Right atrium auricular region (tissue), 2 donors: ENCODE measurements at regions not wholly inside any gene's neighbourhood (a gene's known extent, or its start where the extent isn't known, plus 50 kb on each side); places are given as distances from the start of the nearest gene placed in this dataset.

Source experiments
- DNase-seq: peaks from one replicate; pipeline ENCODE4 v3.0.0-alpha.2; 2019; ENCODE audit warnings: low spot score
- H3K27ac ChIP-seq, 2 donors: fragments of 200-600 bp; sonication (generic); 1 replicate in 1 of 2; 2 replicates in 1 of 2; pipeline ENCODE4 v1.5.1; 2016 to 2019
- H3K27me3 ChIP-seq, 2 donors: fragments of 200-600 bp; sonication (generic); one replicate each; pipeline versions ENCODE4 v1.5.1 to v1.6.0; 2017 to 2019
- H3K36me3 ChIP-seq: fragments of 200-600 bp; sonication (generic); one replicate; pipeline ENCODE4 v1.5.1; 2016
- H3K4me1 ChIP-seq, 2 donors: fragments of 200-600 bp; sonication (generic); one replicate each; pipeline versions ENCODE4 v1.5.1 to v1.6.0; 2017 to 2019
- H3K4me3 ChIP-seq, 2 donors: fragments of 200-600 bp; sonication (generic); 1 replicate in 1 of 2; 2 replicates in 1 of 2; pipeline ENCODE4 v1.5.1; 2017 to 2019; ENCODE audit warnings: mild to moderate bottlenecking in 1 of 2, moderate library complexity in 1 of 2
- H3K9me3 ChIP-seq, 2 donors: fragments of 200-600 bp; sonication (generic); one replicate each; pipeline ENCODE4 v1.5.1; 2019
- CTCF ChIP-seq, 2 donors: fragments of 200-600 bp; sonication (generic); IDR thresholded peaks; one replicate each; pipeline ENCODE4 v1.5.1; 2019; ENCODE audit warnings: antibody characterized with exemption in 2 of 2

GRCh38 chr11:23564370-23564769 lies 704.1 kb upstream of the CCDC179 start:
- no peaks in the 10 kb centered on the region for H3K36me3 ChIP-seq

GRCh38 chr11:23569134-23569533 lies 708.9 kb upstream of the CCDC179 start:
- Histone ChIP-seq H3K9me3 (no peaks in the 10 kb centered on the region), H3K4me3 (no peak overlapping the region), H3K36me3 (no peaks in the 10 kb centered on the region), H3K27ac (no peak overlapping the region), H3K4me1 (no peaks in the 10 kb centered on the region), H3K27me3 (no peaks in the 10 kb centered on the region)
- DNase-seq: no peak
- TF ChIP-seq CTCF (IDR thresholded peaks at IDR 0.05): no peak

More at GRCh38 chr11:23564370-23564769, 704.1 kb upstream of the CCDC179 start:
- no peak overlapping the region for H3K27ac ChIP-seq
- DNase-seq: no peak
- no peak for TF ChIP-seq CTCF (IDR thresholded peaks at IDR 0.05)
- H3K4me3 ChIP-seq: no peak overlapping the region
- H3K9me3 ChIP-seq: no peaks in the 10 kb centered on the region
- H3K4me1 ChIP-seq: no peaks in the 10 kb centered on the region
- no peaks in the 10 kb centered on the region for H3K27me3 ChIP-seq

- Histone ChIP-seq H3K27ac (no peak overlapping the region), H3K36me3 (no peaks in the 10 kb centered on the region), H3K27me3 (no peaks in the 10 kb centered on the region), H3K4me3 (no peak overlapping the region), H3K4me1 (no peaks in the 10 kb centered on the region), H3K9me3 (no peaks in the 10 kb centered on the region)
- TF ChIP-seq CTCF (IDR thresholded peaks at IDR 0.05): no peak
- no peak for DNase-seq
Observed at GRCh38 chr11:23569547-23569946, 709.3 kb upstream of the CCDC179 start.

GRCh38 chr11:23570828-23571227 lies 710.6 kb upstream of the CCDC179 start:
- TF ChIP-seq CTCF (IDR thresholded peaks at IDR 0.05): no peak
- Histone ChIP-seq H3K27ac (no peak overlapping the region), H3K4me3 (no peak overlapping the region), H3K4me1 (no peaks in the 10 kb centered on the region), H3K9me3 (no peaks in the 10 kb centered on the region), H3K36me3 (no peaks in the 10 kb centered on the region), H3K27me3 (no peaks in the 10 kb centered on the region)
- no peak for DNase-seq

GRCh38 chr11:23573429-23573828 lies 713.2 kb upstream of the CCDC179 start:
- Histone ChIP-seq H3K27ac (no peak overlapping the region), H3K9me3 (no peaks in the 10 kb centered on the region), H3K4me1 (no peaks in the 10 kb centered on the region), H3K4me3 (no peak overlapping the region), H3K27me3 (no peaks in the 10 kb centered on the region), H3K36me3 (no peaks in the 10 kb centered on the region)
- no peak for TF ChIP-seq CTCF (IDR thresholded peaks at IDR 0.05)
- no peak for DNase-seq

GRCh38 chr11:23574149-23574548 lies 713.9 kb upstream of the CCDC179 start:
- no peak for TF ChIP-seq CTCF (IDR thresholded peaks at IDR 0.05)
- Histone ChIP-seq H3K4me3 (no peak overlapping the region), H3K9me3 (no peaks in the 10 kb centered on the region), H3K27ac (no peak overlapping the region), H3K36me3 (no peaks in the 10 kb centered on the region), H3K27me3 (no peaks in the 10 kb centered on the region), H3K4me1 (no peaks in the 10 kb centered on the region)
- DNase-seq: no peak
